Glutamatergic neuron (in vitro differentiated cells): ENCODE measurements at regions not wholly inside any gene's neighbourhood (a gene's known extent, or its start where the extent isn't known, plus 50 kb on each side); places are given as distances from the start of the nearest gene placed in this dataset.

Source experiments
- DNase-seq: peaks from one replicate; pipeline ENCODE4 v3.0.0; 2022
- H3K27ac Mint-ChIP-seq: one replicate; pipeline ENCODE4 v1.8.0; 2020; ENCODE audit warnings: mild to moderate bottlenecking, mixed read lengths, inconsistent platforms; ENCODE audit not compliant: unreplicated experiment
- H3K27me3 Mint-ChIP-seq: one replicate; pipeline ENCODE4 v1.8.0; 2020; ENCODE audit warnings: mild to moderate bottlenecking, moderate library complexity, mixed read lengths, inconsistent platforms; ENCODE audit not compliant: unreplicated experiment
- H3K36me3 Mint-ChIP-seq: one replicate; pipeline ENCODE4 v1.8.0; 2020; ENCODE audit warnings: mild to moderate bottlenecking, mixed read lengths, inconsistent platforms; ENCODE audit not compliant: unreplicated experiment
- H3K4me1 Mint-ChIP-seq: one replicate; pipeline ENCODE4 v1.8.0; 2020; ENCODE audit warnings: mild to moderate bottlenecking, low read depth, mixed read lengths, inconsistent platforms; ENCODE audit not compliant: unreplicated experiment
- H3K4me3 Mint-ChIP-seq: one replicate; pipeline ENCODE4 v1.8.0; 2020; ENCODE audit warnings: mild to moderate bottlenecking, mixed read lengths, inconsistent platforms; ENCODE audit not compliant: unreplicated experiment
- H3K9me3 Mint-ChIP-seq: one replicate; pipeline ENCODE4 v1.8.0; 2020; ENCODE audit warnings: mild to moderate bottlenecking, moderate library complexity, mixed read lengths, inconsistent platforms; ENCODE audit not compliant: unreplicated experiment
- CTCF ChIP-seq: fragments of 200-600 bp; sonication (generic); IDR thresholded peaks from one replicate; pipeline ENCODE4 v1.5.0; 2021; ENCODE audit not compliant: partially characterized antibody, unreplicated experiment

GRCh38 chr4:45527160-45527559, 596.7 kb downstream of the GABRG1 start:
- H3K9me3 Mint-ChIP-seq: peaks cover 3% of the 10 kb centered on the region
- DNase-seq: no peak
- no peak overlapping the region for H3K27ac Mint-ChIP-seq
- TF ChIP-seq CTCF: no peak
- no peaks in the 10 kb centered on the region for H3K4me1 Mint-ChIP-seq
- H3K4me3 Mint-ChIP-seq: no peak overlapping the region
- H3K36me3 Mint-ChIP-seq: no peaks in the 10 kb centered on the region
- H3K27me3 Mint-ChIP-seq: no peaks in the 10 kb centered on the region

- TF ChIP-seq CTCF: no peak
- no peaks in the 10 kb centered on the region for H3K9me3 Mint-ChIP-seq
Measured at GRCh38 chr4:45518832-45519231, 605.0 kb downstream of the GABRG1 start.

GRCh38 chr4:45502471-45502870, 621.4 kb downstream of the GABRG1 start:
- Mint-ChIP-seq H3K9me3 (no peaks in the 10 kb centered on the region), H3K4me1 (no peaks in the 10 kb centered on the region), H3K4me3 (no peak overlapping the region), H3K27me3 (no peaks in the 10 kb centered on the region), H3K36me3 (no peaks in the 10 kb centered on the region), H3K27ac (no peak overlapping the region)
- no peak for TF ChIP-seq CTCF
- no peak for DNase-seq

More at GRCh38 chr4:45518832-45519231, 605.0 kb downstream of the GABRG1 start:
- H3K27me3 Mint-ChIP-seq: no peaks in the 10 kb centered on the region
- H3K27ac Mint-ChIP-seq: no peak overlapping the region
- no peaks in the 10 kb centered on the region for H3K36me3 Mint-ChIP-seq
- no peak overlapping the region for H3K4me3 Mint-ChIP-seq
- H3K4me1 Mint-ChIP-seq: no peaks in the 10 kb centered on the region
- no peak for DNase-seq

- TF ChIP-seq CTCF: no peak
- H3K4me3 Mint-ChIP-seq: no peak overlapping the region
- H3K27ac Mint-ChIP-seq: no peak overlapping the region
- H3K4me1 Mint-ChIP-seq: no peaks in the 10 kb centered on the region
- DNase-seq: no peak
- no peaks in the 10 kb centered on the region for H3K9me3 Mint-ChIP-seq
- H3K27me3 Mint-ChIP-seq: no peaks in the 10 kb centered on the region
- H3K36me3 Mint-ChIP-seq: no peaks in the 10 kb centered on the region
Measured at GRCh38 chr4:45484740-45485139, 639.1 kb downstream of the GABRG1 start.

- TF ChIP-seq CTCF: no peak
- Mint-ChIP-seq H3K36me3 (no peaks in the 10 kb centered on the region), H3K9me3 (no peaks in the 10 kb centered on the region)
Measured at GRCh38 chr4:45482346-45482745, 641.5 kb downstream of the GABRG1 start.

More at GRCh38 chr4:45482346-45482745, 641.5 kb downstream of the GABRG1 start:
- no peaks in the 10 kb centered on the region for H3K27me3 Mint-ChIP-seq
- H3K4me1 Mint-ChIP-seq: no peaks in the 10 kb centered on the region
- DNase-seq: peak; percentile 8
- H3K27ac Mint-ChIP-seq: no peak overlapping the region
- H3K4me3 Mint-ChIP-seq: no peak overlapping the region
